KG1 (cell line): ENCODE measurements at regions not wholly inside any gene's neighbourhood (a gene's known extent, or its start where the extent isn't known, plus 50 kb on each side); places are given as distances from the start of the nearest gene placed in this dataset.
"Not testable (repeated sequence)": the region's sequence is repeated elsewhere in the genome, so short reads cannot be mapped to it uniquely, and the experiment has no call there.

Experiments used
- DNase-seq: peaks from one replicate; lab custom pipeline; 2025; lab: John Stamatoyannopoulos, UW

GRCh38 chr2:67103157-67103556, 294.0 kb upstream of the ETAA1 start:
- DNase-seq = no peak

GRCh38 chr2:67108231-67108630, 288.9 kb upstream of the ETAA1 start:
- DNase-seq = no peak

- no peak for DNase-seq
These were observed 272.6 kb upstream of the ETAA1 start for GRCh38 chr2:67124531-67124930.

- DNase-seq = no peak
These were observed 266.4 kb upstream of the ETAA1 start for GRCh38 chr2:67130531-67131256.

GRCh38 chr2:67131257-67131609, 265.9 kb upstream of the ETAA1 start:
- DNase-seq = no peak

- DNase-seq = not testable (repeated sequence)
These were observed 264.6 kb upstream of the ETAA1 start for GRCh38 chr2:67132441-67132940.

GRCh38 chr2:67135208-67135607, 261.9 kb upstream of the ETAA1 start:
- no peak for DNase-seq

- no peak for DNase-seq
These were observed 259.4 kb upstream of the ETAA1 start for GRCh38 chr2:67137699-67138098.

- DNase-seq = no peak
These were observed 255.1 kb upstream of the ETAA1 start for GRCh38 chr2:67142071-67142470.

GRCh38 chr2:67142741-67143140, 254.4 kb upstream of the ETAA1 start:
- no peak for DNase-seq

- DNase-seq = no peak
These were observed 251.3 kb upstream of the ETAA1 start for GRCh38 chr2:67145851-67146250.

GRCh38 chr2:67156796-67157195, 240.3 kb upstream of the ETAA1 start:
- no peak for DNase-seq

GRCh38 chr2:67158718-67159117, 238.4 kb upstream of the ETAA1 start:
- DNase-seq = no peak

- no peak for DNase-seq
These were observed 237.2 kb upstream of the ETAA1 start for GRCh38 chr2:67159929-67160328.

- no peak for DNase-seq
These were observed 232.2 kb upstream of the ETAA1 start for GRCh38 chr2:67164771-67165522.

GRCh38 chr2:67165523-67165990, 231.6 kb upstream of the ETAA1 start:
- no peak for DNase-seq

- not testable (repeated sequence) for DNase-seq
These were observed 230.6 kb upstream of the ETAA1 start for GRCh38 chr2:67166511-67166910.

GRCh38 chr2:67169417-67170140, 227.6 kb upstream of the ETAA1 start:
- DNase-seq = no peak

- no peak for DNase-seq
These were observed 217.6 kb upstream of the ETAA1 start for GRCh38 chr2:67179526-67179925.

GRCh38 chr2:67180841-67181240, 216.3 kb upstream of the ETAA1 start:
- no peak for DNase-seq

GRCh38 chr2:67182884-67183283, 214.2 kb upstream of the ETAA1 start:
- no peak for DNase-seq

- DNase-seq = no peak
These were observed 210.8 kb upstream of the ETAA1 start for GRCh38 chr2:67186326-67186725.

- DNase-seq = no peak
These were observed 210.3 kb upstream of the ETAA1 start for GRCh38 chr2:67186871-67187270.
